ENCODE measurements at regions not wholly inside any gene's neighbourhood (a gene's known extent, or its start where the extent isn't known, plus 50 kb on each side); places are given as distances from the start of the nearest gene placed in this dataset.

DNA sequence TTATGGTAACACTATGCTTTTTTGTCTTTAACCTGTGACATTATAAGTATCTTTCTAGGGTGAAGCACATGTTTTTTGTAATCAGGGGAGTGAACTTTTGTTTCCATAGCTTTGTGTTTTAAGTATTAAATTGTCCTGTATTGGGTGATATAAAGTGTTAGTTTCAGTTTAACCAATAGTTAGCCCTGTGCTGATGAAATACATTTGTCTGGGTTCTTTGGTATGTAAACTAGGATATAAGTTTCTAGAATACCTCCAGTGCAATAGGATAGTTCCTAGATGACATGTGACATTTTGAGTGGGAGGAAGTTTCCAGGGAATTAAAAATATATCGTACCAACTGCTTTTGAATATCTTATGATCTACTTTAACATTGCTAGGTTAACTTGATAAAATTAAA lies 611.0 kb upstream of the MARCKS start:
- Histone ChIP-seq H3K9me2 (ENCODE audit: insufficient read depth) (peaks cover 5% of the 10 kb centered on the region; the same call in 1 of the 2 replicates), H3F3A (replicated peaks; ENCODE audit: low read depth) (no peaks in the 10 kb centered on the region), H3K4me1 (ENCODE audit: insufficient read depth) (no peaks in the 10 kb centered on the region), H3K27me3 (ENCODE audit: insufficient read depth) (no peaks in the 10 kb centered on the region), H3K4me3 (no peak overlapping the region), H3K36me3 (ENCODE audit: insufficient read depth) (no peaks in the 10 kb centered on the region), H3K79me2 (replicated peaks; ENCODE audit: insufficient read depth) (no peaks in the 10 kb centered on the region), H2AFZ (no peak overlapping the region), H4K20me1 (replicated peaks; ENCODE audit: insufficient read depth) (no peaks in the 10 kb centered on the region), H3K27ac (ENCODE audit: low read depth) (no peak overlapping the region), H3K4me2 (no peak overlapping the region)
- H3K27me3 Mint-ChIP-seq (ENCODE audit: insufficient read depth, low read depth, poor library complexity), result peaks cover 1% of the 10 kb centered on the region
- no peak overlapping the region for H3K27ac Mint-ChIP-seq
- no peaks in the 10 kb centered on the region for H3K9me3 Mint-ChIP-seq
- H3K4me1 Mint-ChIP-seq, result no peaks in the 10 kb centered on the region
- no peaks in the 10 kb centered on the region for H3K36me3 Mint-ChIP-seq (ENCODE audit: low read depth)
- no peak overlapping the region for H3K4me3 Mint-ChIP-seq
- no peak for DNase-seq (ENCODE audit: low spot score)
- TF ChIP-seq, protein P1, sequence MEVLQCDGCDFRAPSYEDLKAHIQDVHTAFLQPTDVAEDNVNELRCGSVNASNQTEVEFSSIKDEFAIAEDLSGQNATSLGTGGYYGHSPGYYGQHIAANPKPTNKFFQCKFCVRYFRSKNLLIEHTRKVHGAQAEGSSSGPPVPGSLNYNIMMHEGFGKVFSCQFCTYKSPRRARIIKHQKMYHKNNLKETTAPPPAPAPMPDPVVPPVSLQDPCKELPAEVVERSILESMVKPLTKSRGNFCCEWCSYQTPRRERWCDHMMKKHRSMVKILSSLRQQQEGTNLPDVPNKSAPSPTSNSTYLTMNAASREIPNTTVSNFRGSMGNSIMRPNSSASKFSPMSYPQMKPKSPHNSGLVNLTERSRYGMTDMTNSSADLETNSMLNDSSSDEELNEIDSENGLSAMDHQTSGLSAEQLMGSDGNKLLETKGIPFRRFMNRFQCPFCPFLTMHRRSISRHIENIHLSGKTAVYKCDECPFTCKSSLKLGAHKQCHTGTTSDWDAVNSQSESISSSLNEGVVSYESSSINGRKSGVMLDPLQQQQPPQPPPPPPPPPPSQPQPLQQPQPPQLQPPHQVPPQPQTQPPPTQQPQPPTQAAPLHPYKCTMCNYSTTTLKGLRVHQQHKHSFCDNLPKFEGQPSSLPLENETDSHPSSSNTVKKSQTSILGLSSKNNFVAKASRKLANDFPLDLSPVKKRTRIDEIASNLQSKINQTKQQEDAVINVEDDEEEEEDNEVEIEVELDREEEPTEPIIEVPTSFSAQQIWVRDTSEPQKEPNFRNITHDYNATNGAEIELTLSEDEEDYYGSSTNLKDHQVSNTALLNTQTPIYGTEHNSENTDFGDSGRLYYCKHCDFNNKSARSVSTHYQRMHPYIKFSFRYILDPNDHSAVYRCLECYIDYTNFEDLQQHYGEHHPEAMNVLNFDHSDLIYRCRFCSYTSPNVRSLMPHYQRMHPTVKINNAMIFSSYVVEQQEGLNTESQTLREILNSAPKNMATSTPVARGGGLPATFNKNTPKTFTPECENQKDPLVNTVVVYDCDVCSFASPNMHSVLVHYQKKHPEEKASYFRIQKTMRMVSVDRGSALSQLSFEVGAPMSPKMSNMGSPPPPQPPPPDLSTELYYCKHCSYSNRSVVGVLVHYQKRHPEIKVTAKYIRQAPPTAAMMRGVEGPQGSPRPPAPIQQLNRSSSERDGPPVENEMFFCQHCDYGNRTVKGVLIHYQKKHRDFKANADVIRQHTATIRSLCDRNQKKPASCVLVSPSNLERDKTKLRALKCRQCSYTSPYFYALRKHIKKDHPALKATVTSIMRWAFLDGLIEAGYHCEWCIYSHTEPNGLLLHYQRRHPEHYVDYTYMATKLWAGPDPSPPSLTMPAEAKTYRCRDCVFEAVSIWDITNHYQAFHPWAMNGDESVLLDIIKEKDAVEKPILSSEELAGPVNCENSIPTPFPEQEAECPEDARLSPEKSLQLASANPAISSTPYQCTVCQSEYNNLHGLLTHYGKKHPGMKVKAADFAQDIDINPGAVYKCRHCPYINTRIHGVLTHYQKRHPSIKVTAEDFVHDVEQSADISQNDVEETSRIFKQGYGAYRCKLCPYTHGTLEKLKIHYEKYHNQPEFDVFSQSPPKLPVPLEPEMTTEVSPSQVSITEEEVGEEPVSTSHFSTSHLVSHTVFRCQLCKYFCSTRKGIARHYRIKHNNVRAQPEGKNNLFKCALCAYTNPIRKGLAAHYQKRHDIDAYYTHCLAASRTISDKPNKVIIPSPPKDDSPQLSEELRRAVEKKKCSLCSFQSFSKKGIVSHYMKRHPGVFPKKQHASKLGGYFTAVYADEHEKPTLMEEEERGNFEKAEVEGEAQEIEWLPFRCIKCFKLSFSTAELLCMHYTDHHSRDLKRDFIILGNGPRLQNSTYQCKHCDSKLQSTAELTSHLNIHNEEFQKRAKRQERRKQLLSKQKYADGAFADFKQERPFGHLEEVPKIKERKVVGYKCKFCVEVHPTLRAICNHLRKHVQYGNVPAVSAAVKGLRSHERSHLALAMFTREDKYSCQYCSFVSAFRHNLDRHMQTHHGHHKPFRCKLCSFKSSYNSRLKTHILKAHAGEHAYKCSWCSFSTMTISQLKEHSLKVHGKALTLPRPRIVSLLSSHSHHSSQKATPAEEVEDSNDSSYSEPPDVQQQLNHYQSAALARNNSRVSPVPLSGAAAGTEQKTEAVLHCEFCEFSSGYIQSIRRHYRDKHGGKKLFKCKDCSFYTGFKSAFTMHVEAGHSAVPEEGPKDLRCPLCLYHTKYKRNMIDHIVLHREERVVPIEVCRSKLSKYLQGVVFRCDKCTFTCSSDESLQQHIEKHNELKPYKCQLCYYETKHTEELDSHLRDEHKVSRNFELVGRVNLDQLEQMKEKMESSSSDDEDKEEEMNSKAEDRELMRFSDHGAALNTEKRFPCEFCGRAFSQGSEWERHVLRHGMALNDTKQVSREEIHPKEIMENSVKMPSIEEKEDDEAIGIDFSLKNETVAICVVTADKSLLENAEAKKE (CRISPR knock-in tag; IDR thresholded peaks at IDR 0.05), result no peak
- TF ChIP-seq, protein P2, sequence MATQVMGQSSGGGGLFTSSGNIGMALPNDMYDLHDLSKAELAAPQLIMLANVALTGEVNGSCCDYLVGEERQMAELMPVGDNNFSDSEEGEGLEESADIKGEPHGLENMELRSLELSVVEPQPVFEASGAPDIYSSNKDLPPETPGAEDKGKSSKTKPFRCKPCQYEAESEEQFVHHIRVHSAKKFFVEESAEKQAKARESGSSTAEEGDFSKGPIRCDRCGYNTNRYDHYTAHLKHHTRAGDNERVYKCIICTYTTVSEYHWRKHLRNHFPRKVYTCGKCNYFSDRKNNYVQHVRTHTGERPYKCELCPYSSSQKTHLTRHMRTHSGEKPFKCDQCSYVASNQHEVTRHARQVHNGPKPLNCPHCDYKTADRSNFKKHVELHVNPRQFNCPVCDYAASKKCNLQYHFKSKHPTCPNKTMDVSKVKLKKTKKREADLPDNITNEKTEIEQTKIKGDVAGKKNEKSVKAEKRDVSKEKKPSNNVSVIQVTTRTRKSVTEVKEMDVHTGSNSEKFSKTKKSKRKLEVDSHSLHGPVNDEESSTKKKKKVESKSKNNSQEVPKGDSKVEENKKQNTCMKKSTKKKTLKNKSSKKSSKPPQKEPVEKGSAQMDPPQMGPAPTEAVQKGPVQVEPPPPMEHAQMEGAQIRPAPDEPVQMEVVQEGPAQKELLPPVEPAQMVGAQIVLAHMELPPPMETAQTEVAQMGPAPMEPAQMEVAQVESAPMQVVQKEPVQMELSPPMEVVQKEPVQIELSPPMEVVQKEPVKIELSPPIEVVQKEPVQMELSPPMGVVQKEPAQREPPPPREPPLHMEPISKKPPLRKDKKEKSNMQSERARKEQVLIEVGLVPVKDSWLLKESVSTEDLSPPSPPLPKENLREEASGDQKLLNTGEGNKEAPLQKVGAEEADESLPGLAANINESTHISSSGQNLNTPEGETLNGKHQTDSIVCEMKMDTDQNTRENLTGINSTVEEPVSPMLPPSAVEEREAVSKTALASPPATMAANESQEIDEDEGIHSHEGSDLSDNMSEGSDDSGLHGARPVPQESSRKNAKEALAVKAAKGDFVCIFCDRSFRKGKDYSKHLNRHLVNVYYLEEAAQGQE (IDR thresholded peaks at IDR 0.05; ENCODE audit: unreplicated experiment), result no peak
- TF ChIP-seq NANOG (IDR thresholded peaks at IDR 0.05; ENCODE audit: borderline replicate concordance), result no peak
- TF ChIP-seq ZNF114 (CRISPR knock-in tag; IDR thresholded peaks at IDR 0.05), result no peak
- no peak for TF ChIP-seq EZH2 (IDR thresholded peaks at IDR 0.05; ENCODE audit: low read depth, unreplicated experiment)
- TF ChIP-seq JUNB (IDR thresholded peaks at IDR 0.05; ENCODE audit: unreplicated experiment), result no peak
- no peak for TF ChIP-seq CREB1 (CRISPR knock-in tag; IDR thresholded peaks at IDR 0.05; ENCODE audit: low read depth)
- TF ChIP-seq, protein P3, sequence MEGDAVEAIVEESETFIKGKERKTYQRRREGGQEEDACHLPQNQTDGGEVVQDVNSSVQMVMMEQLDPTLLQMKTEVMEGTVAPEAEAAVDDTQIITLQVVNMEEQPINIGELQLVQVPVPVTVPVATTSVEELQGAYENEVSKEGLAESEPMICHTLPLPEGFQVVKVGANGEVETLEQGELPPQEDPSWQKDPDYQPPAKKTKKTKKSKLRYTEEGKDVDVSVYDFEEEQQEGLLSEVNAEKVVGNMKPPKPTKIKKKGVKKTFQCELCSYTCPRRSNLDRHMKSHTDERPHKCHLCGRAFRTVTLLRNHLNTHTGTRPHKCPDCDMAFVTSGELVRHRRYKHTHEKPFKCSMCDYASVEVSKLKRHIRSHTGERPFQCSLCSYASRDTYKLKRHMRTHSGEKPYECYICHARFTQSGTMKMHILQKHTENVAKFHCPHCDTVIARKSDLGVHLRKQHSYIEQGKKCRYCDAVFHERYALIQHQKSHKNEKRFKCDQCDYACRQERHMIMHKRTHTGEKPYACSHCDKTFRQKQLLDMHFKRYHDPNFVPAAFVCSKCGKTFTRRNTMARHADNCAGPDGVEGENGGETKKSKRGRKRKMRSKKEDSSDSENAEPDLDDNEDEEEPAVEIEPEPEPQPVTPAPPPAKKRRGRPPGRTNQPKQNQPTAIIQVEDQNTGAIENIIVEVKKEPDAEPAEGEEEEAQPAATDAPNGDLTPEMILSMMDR (conservative IDR thresholded peaks at IDR 0.05; ENCODE audit: low read depth in 2 of 2), result no peak
- TF ChIP-seq, protein P4, sequence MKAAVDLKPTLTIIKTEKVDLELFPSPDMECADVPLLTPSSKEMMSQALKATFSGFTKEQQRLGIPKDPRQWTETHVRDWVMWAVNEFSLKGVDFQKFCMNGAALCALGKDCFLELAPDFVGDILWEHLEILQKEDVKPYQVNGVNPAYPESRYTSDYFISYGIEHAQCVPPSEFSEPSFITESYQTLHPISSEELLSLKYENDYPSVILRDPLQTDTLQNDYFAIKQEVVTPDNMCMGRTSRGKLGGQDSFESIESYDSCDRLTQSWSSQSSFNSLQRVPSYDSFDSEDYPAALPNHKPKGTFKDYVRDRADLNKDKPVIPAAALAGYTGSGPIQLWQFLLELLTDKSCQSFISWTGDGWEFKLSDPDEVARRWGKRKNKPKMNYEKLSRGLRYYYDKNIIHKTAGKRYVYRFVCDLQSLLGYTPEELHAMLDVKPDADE (IDR thresholded peaks at IDR 0.05), result no peak
- no peak for TF ChIP-seq POLR2AphosphoS5 (IDR thresholded peaks at IDR 0.05; ENCODE audit: low read depth)
- ATAC-seq, result no peak
